ENCODE measurements at regions not wholly inside any gene's neighbourhood (a gene's known extent, or its start where the extent isn't known, plus 50 kb on each side); places are given as distances from the start of the nearest gene placed in this dataset.

DNA sequence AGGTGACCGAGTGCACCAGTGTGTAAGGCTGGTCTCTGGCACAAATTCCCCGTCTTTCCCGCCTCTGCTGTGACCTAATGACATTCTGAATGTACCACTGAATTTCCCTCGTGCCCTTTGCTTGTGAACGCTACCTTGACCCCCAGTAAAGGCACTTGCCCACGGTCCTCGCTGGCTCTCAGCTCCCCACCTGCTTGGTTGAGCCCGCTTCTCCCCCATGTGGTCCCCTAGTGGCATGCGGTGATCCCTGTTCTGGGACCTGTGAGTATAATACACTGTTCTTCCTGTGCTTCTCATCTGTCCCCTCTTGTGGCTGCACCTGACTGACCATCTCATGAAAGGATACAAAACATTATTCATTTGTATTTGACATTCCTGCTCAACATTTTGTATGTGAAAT is 495.7 kb downstream of the INHBA start:
- DNase-seq, result no peak

DNA sequence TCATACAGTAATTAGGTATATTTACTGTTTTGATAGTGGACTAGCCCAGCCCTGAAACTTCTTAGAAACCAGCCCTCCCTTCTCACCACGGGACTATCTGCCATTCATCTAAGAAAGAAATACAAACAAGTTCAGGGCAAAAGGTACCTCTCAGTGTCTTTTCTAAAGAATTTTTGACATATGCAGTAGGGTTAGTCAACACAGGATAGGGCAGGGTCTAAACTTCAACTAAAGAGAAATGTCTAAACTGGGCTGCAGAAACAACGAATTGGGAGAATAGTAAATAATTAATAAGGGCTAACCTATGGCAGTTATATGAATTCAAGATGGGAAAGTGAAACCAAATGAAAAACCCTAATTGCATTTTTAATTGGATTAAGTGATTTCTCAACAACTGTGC is 496.6 kb downstream of the INHBA start:
- no peak for DNase-seq

DNA sequence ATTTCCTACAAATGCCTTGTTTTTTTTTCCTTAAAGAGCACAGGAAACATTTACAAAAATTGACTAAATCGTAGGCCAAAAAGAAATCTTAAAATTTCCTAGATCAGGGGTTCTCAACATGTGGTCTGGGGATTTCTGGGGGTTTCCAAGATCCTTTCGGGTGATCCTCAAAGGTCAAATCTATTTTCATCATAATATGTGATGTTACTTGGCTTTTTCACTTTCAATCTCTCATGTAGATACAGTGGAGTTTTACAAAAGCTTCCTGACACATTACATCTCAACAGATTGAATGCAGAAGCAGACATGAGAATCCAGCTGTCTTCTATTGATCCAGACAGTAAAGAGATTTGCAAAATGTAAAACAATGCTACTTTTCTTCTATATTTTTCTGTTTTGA is 497.3 kb downstream of the INHBA start:
- DNase-seq, result no peak

DNA sequence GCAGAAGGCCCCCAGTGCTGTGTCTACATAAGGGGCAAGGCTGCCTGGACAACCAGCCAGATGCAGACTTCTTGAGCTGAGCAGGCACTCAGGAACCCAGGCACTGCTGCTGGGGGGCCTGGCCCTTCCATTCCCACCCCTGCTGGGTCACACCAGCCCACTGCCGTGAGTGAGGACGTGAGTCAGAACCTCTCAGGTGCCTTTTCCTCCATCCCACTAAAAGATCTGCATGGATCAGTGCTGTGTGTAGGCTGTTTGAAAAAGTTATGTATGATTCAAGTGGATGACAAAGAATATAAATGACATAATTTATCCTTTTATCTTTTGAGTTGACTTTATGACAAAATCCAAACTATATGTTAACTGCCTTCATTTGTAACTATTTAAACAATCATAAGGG is 499.3 kb downstream of the INHBA start:
- DNase-seq, result no peak

DNA sequence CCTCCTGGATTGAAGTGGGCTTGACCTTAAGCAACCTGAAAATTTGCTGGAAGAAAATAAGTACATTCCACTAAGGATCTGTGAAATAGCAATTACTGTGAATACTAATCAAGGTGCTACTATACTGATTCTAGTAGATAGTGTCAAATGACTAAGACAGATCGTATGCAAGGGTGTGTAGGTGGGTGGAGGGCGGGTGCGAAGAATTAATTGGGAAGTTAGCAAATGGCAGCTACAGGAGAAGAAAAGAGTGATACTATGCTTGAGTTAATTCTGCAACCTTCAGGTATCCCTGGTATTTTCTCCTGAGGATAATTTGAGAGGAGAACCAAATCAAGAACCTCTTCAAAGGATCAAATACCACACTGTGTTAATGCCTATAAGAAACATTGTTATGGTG is 501.9 kb downstream of the INHBA start:
- no peak for DNase-seq

DNA sequence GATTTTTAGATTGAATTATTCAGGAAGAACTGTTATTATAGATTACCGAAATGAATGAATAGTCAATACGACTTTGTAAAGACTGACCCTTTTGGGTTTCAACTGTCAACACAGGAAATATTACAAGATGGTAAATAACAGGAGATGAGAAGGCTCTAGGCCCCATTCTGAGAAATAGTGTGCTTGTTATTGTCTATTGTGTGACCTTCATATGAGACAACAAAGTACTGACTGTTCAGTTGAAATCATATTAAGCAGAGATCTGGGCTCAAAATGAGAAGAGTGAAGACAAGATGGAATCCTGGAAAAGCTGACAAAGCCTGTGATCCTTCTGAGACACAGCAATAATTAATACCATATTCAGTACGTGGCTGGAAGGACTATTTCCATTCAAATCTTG is 503.8 kb downstream of the INHBA start:
- no peak for DNase-seq

DNA sequence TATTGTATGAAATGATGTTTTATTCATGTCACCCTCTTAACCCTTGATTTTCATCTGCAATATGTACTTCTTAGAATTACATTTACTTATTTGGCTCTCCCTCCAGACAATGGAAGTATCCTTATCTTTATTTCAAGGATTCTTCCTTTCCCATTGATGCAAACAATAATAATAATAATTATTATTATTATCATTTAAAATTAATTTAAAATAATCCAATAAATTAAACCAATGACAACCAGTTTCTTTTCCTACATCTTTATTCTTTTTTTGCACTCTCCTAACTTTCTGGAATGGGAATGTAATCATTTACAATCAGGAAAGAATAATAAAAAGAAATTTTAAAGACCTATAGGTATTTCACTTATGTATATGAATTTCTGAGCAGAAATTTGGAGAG is 504.4 kb downstream of the INHBA start:
- no peak for DNase-seq

DNA sequence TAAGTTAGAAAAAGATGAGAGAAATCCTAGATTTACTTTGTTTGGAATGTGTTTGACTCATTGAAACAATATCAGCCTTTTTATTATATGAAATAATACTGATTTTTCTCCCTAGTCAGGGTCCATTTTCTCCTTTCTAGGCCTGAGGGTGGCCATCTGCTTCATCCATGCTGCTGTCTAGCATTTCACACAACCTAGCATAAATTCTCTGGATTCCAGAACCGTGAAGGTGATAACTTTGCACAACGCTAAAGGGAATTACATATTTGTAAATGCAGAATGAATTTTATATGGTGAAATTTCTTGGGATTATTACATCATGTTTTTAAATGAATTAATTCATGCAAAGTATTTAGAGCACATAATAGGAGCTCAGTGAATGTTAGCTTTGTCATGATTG is 505.1 kb downstream of the INHBA start:
- DNase-seq, result no peak

DNA sequence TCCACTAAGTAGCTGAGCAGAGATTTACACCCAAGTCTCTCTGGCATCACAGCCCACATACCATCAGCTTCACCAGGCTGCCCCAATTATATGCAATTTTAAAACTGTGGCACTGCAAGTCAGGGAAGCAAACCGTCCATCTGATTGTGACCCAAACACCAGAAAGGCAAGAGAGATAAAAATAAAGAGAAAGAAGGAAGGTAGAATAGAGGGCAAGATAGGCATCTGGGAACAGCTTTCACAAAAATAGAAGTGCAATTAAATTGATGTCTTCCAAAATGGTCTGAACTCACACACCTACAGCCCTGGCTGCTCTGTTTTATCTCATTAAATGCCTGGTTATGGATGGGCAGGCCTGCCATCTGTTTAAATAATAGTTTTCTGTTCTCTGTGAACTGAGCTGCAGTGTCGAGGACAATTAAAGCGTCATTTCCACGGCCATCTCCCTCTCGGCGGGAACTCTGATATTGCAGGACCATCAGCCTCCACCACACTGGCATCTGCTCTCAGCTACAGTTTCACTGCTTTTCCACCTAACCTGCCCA is 509.1 kb downstream of the INHBA start:
- DNase-seq, result no peak

DNA sequence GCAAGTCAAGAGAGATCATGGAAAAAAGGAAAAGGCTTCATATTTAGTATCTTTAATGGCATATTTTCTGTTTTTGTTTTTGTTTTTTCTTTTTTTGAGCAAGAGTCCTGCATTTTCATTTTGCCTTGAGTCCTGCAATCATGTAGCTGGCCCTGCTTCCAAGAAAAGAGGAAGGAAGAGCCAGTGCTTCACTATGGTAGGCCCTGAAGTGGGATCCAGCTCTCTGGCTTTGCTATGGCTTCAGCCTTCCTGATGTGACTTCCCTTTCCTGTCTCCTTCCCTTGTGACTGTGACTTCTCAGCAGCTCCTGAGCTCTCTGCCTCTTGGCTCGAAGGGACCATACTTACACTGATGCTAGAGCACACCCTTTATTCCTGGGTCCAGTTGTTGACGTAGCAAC is 512.3 kb downstream of the INHBA start:
- DNase-seq, result no peak

DNA sequence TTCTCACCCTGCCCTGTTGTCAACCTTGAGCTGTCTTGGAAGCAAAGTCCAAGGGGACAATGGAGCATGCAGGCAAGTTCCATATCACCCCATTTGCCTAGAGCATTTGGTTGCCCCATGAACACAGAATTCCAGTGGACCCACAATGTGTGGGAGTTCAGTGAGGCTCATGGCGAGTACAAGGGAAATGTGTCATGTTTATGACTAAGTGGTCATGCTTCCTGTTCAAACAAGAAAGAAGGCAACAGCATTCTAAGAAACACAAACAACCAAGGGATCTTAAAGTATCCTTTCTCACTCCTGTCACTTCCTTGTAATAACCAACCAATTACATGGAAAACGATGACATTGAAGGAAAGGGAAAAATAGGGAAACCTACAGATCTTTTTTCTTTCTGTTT is 513.0 kb downstream of the INHBA start:
- DNase-seq, result no peak

DNA sequence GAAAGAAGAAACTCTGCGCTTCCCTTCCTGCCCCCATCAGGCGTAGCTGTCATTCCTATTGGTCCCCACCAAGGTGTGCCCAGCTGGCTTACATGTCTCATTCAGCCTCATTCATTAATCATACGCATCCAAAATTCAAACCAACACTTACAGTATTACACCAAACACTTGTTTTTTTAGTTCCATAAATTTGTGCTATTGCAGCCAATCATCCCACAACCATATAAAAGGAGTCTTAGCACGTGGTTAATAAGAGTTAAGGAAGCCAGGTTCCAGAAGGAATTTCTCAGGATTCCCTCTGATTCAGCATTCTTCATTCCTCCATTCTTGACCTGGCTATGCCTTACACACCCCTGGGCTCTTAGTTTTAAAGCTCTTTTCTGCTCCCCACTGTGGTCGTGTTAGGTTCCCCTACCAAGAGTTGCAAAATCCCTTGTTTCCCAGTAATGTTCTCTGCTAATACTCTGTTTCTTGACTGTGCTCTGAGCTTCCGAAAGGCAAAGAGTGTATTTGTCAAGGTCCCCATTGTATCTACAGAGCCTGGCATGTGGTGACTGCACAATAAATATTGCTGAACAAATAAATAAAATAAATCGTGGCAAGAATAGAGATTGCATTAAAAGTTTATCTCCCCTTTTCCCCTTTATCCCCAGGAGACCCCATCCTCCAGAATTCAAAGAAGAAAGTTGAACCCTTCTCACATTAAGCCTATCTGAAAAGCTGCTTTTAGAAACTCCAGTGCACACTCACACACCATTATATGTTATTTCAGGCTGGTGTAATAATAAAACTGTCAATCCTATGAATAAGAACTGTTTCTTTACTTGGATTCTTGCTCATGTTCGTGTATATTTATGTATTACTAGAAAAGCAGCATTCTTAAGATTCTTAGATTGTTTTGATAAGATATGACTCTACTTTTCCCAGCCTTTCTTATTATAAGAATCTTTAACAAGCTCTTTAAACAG is 514.4 kb downstream of the INHBA start:
- DNase-seq, result no peak

DNA sequence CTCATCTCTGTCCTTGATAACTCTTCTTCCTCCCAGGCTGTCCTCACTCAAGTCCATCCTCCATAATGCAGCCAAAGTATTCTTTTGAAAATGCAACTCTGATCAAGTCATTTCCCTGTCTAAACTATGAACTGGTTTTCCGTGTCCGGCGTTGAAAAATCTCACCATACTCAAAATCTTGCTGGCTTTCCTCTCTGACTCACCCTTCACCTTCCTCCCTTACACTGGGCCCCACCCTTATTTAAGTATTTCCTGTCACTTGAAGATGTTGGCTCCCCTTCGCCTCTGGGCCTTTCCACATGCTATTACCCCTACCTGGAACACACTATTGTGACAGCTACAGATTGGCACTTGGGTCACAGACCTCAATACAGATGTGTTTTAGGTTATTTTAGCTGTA is 515.6 kb downstream of the INHBA start:
- no peak for DNase-seq

DNA sequence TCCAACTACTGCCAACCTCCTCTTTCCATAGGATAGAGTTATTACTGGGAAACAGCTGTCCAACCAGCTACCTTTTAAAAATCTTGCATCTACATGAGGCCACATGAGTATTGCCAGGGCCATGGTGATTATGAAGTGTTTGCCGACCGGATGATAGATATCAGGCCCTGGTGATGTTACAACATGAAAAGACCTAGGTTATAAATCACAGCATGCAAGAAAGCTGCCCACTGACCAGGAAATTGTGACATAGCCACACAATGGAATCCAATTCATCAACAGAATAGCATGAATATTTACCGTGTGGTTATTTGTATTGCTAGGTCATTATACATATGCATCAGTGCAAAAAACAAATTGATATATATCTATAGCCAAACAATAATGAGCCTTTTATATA is 517.0 kb downstream of the INHBA start:
- no peak for DNase-seq

DNA sequence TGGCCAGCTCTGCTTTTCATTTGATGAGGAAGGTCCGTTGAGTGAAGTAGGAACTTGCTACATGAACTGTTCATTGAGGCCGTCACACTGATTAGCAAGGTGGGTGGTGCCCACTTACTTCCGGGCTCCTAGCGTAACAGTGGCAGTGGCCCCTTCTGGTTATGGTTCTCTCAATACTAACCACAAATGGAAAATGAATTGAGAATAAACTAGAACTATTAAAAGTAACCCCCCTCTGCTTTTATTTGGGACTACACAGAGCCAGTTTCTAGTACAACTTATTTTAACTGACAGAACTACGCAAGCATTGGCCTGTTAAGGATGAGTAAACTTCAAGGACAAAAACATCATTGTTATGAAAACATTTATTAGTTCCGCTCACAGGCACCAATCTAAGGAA is 519.1 kb downstream of the INHBA start:
- no peak for DNase-seq

DNA sequence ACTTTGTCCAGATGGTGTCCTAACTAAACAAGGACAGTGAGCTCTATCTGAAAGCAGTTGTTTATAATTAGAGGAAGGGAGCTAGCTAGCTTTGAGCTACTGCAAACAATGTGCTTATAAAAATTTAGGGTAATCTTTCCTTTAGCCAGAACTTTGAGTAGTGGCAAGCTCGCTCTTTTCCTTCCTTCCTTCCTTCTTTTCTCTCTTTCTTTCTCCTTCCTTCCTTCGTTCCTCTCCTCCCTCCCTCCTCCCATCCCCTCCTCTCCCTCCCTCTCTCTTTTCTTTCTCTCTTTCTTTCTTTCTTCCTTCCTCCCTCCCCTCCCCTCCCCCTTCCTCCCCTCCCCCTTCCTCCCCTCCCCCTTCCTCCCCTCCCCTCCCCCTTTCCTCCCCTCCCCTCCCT is 520.1 kb downstream of the INHBA start:
- no peak for DNase-seq

DNA sequence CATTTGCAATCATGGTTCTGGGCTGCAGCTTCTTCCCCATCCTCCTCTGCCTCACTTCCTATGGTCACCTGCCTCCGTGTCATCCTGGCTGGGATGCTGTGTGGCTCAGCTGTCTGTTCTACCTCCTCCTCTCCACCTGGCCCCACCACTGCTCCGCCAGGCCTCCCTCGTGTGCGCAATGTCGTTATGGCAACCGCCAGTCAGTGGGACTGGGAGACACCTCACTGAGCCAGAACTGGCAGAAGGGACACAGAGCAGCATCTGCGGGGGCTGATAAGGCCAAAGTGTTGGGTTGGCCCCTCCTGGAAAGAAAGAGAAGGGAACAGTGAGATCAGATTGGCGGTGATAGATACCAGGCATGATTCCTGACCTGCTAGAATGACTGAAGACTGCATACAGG is 527.5 kb downstream of the INHBA start:
- DNase-seq, result no peak

DNA sequence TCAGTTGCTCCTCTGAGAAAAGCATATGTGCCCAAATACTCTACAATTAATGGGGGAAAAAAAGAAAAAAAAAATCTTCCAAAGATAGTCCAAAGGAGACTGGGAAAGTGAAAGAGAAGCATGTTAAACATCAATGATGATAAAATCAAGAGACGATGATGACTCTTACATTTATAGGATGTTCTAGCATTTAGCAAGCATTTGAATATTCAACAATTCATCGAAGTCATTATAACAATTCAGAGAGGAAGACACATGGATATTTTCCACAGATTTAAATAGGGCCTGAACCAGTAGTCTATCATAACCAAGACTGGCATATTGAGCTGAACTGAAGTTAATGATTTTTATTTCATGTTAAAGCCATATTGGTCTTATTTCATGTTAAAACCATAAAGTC is 528.4 kb downstream of the INHBA start:
- no peak for DNase-seq

DNA sequence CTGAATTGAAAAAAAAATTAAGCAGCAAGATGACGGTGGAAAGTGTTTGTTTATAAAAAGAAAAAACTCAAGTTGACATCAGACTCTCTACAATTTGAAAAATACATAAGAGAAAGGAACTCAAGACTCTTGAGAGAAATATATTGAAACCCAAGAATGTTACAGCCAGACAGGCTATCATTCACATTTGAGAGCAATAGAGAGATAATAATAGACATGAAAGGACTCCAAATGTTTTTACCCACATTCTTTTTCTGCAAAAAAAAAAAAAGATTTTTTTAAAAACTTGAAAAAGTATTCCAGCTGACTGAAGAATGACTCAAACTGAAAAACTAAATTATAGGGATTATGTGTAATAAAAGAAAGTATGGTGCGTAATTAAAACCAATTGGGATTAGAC is 532.4 kb downstream of the INHBA start:
- DNase-seq, result no peak

DNA sequence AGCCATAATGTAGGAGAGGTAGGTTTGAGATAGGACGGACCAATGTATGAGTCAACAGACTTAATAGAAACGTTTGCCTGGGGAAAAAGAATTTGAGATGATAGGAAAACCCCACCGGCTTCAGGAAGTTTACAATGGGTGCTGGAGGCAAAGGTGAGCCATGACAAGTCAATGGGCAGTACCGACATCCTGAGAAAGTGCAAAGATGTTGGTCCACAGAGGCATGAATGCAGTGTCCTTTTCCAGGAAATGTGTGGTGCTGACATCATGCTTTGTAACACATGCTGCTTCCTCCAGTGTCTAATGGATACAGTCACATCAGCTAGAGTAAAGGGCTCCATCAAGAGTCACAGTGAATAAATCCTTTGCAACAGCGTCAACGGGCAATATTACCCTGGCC is 533.6 kb downstream of the INHBA start:
- no peak for DNase-seq

DNA sequence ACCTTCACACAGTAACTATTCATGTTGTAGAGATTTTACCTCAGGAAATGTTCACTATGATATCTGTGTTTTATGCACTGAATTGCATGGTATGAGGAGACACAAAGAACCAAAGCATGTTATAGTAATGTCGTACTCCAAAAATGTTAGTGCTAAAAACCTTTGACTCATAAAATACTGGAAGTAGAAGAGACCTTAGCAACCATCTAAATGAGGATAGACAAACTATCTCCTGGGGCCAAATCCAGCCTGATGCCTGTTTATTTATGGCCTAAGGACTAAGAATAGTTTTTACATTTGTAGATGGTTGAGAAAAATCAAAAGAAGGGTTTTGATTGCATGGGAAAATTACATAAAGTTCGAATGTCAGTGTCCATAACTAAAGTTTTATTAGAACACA is 535.1 kb downstream of the INHBA start:
- DNase-seq, result no peak

DNA sequence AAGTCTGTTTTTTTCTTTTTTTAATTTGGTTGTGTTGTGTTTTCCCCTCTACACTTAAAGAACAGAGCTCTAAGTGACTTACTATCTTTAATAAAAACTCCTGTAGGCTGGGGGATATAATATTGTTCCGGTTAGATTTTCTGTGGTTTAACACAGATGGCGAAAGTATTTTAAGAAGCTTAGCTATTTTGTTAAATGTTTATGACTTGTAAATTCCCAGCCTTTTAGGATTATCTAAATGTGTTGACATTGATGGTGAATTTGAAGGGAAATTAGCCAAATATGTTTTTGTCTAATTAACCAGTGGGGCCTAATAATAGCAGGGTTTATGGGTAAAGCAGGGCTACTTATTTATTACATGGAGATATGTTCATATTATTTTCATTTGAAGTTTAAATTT is 538.5 kb downstream of the INHBA start:
- no peak for DNase-seq

DNA sequence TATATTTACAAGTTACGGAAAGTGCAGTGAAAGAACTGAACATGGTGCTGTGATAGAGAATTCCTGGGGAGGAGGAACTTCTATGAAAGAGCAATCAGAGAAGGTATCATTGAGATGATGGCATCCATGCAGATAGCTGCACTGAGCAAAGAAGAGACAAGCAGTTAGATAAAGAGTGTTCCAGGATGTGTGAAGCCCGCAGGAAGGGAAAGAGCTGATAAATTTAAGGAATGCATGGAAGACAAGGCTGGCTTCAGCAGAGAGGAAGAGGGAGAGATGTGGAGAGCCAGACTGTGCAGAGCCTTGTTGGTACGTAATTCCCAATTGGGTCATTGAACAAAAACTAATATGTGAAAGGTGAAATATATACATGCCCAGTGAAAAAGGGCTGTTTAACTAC is 538.9 kb downstream of the INHBA start:
- DNase-seq, result no peak

DNA sequence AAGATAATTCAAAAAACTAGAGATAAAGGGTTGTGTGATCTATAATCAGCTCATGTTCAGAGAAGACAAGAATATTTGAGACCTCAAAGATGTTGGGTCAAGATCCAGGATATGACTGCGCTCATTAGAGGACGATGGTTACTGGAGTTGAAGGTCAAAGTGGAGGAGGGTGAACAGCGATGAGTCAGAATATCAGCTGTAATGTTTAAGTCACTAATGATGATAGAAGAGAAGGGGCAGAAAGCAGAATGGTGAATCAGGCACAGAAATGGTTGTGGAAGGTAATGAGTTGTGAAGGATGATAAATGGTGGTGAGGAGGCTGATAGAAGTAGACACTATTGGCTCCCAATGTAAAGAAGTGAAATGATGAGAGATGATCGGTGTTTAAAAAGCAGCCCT is 540.3 kb downstream of the INHBA start:
- DNase-seq, result no peak

DNA sequence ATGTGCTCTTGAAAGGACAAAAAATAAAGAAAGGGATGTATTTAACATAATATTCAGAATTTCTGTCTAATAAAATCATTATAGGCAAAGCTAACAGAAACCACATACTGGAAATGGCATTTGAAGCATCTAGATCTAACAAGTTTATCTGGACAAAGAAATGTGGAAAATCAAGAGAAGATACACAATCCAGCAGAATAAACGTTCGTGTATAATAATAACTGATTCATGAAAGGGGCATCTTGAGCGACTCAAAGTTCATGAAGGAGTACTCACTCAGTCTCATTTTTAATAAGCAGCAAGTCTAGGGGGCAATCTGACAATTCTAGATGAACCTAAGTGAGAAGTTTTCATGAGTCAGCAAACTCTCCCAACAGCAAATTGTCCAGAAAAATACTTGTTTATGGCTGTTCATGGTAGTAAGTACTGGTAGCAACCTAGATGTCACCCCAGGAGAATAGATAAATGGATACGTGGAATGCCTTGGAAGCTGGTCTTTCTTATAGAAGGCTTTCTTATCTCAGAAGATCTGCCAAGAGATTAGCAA is 541.8 kb downstream of the INHBA start:
- DNase-seq, result no peak
